ENCODE measurements at regions not wholly inside any gene's neighbourhood (a gene's known extent, or its start where the extent isn't known, plus 50 kb on each side); places are given as distances from the start of the nearest gene placed in this dataset.

DNA sequence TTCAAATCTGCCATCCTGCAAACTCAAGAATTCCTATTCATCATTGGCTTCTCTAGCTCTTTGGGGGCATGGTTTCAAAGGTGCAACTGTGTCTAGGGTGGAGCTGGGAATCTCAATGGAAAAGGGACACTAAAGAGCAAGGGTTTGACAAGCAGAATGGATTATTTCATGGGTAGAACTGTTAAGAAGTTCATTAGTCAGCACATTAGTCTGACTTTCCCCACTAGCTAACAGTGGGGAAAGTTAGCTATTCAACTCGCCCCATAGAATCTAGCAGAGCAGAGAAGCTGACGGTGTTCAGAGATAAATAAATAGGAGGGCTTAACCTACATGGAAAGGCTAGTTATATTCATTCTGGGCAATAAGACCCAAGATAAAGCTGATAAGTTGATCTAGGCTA lies 153.9 kb downstream of the EMP1 start:
- no peaks in the 10 kb centered on the region for H3K36me3 ChIP-seq (replicated peaks in 1 of 2)
- 54 to 78% (median 65%) methylated on average over 2 of the region's 2 CpGs for WGBS, 4 donors
- intact Hi-C loops (cut with DNase I) = no loop called here

DNA sequence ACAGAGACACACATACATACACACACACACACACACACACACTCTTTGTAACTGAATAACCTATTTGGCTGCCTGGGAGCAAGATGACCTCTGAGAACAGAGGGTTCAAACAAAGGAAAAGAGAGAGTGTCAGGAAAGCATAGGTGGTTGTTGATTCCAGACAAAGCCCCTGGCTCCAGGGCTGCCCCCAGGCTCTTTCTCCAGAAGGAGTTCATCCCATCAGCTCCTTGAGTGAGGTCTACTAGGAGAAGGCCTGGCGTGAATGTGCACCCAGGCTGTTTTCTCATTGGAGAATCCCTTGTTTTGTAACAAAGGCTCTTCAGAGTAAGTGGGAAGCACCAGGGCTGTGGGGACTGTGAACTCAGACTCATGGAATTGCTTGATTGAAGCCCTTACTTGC lies 151.9 kb downstream of the EMP1 start:
- no peak for TF ChIP-seq POLR2A (IDR thresholded peaks at IDR 0.05)
- TF ChIP-seq, protein P1, sequence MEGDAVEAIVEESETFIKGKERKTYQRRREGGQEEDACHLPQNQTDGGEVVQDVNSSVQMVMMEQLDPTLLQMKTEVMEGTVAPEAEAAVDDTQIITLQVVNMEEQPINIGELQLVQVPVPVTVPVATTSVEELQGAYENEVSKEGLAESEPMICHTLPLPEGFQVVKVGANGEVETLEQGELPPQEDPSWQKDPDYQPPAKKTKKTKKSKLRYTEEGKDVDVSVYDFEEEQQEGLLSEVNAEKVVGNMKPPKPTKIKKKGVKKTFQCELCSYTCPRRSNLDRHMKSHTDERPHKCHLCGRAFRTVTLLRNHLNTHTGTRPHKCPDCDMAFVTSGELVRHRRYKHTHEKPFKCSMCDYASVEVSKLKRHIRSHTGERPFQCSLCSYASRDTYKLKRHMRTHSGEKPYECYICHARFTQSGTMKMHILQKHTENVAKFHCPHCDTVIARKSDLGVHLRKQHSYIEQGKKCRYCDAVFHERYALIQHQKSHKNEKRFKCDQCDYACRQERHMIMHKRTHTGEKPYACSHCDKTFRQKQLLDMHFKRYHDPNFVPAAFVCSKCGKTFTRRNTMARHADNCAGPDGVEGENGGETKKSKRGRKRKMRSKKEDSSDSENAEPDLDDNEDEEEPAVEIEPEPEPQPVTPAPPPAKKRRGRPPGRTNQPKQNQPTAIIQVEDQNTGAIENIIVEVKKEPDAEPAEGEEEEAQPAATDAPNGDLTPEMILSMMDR (IDR thresholded peaks at IDR 0.05) = no peak
- no peak overlapping the region for H3K4me3 ChIP-seq
- DNase-seq = no peak
- no peaks in the 10 kb centered on the region for H3K27me3 ChIP-seq
- intact Hi-C loops (cut with DNase I) = no loop called here
- no peaks in the 10 kb centered on the region for H3K4me1 ChIP-seq (replicated peaks in 1 of 2)
- H3K36me3 ChIP-seq (replicated peaks in 1 of 2) = no peaks in the 10 kb centered on the region
- 56 to 94% (median 70%) methylated on average over 1 of the region's 1 CpG for WGBS, 4 donors
- H3K9me3 ChIP-seq (replicated peaks in 1 of 3) = no peaks in the 10 kb centered on the region
- no peak overlapping the region for H3K27ac ChIP-seq

More for the DNA sequence above, 153.9 kb downstream of the EMP1 start:
- no peak for TF ChIP-seq POLR2A (IDR thresholded peaks at IDR 0.05)
- TF ChIP-seq, protein P1 (IDR thresholded peaks at IDR 0.05) = no peak
- no peak for DNase-seq
- H3K9me3 ChIP-seq (replicated peaks in 1 of 3) = no peaks in the 10 kb centered on the region
- H3K4me1 ChIP-seq (replicated peaks in 1 of 2) = no peaks in the 10 kb centered on the region
- H3K27me3 ChIP-seq = no peaks in the 10 kb centered on the region
- no peak overlapping the region for H3K27ac ChIP-seq
- H3K4me3 ChIP-seq = no peak overlapping the region

DNA sequence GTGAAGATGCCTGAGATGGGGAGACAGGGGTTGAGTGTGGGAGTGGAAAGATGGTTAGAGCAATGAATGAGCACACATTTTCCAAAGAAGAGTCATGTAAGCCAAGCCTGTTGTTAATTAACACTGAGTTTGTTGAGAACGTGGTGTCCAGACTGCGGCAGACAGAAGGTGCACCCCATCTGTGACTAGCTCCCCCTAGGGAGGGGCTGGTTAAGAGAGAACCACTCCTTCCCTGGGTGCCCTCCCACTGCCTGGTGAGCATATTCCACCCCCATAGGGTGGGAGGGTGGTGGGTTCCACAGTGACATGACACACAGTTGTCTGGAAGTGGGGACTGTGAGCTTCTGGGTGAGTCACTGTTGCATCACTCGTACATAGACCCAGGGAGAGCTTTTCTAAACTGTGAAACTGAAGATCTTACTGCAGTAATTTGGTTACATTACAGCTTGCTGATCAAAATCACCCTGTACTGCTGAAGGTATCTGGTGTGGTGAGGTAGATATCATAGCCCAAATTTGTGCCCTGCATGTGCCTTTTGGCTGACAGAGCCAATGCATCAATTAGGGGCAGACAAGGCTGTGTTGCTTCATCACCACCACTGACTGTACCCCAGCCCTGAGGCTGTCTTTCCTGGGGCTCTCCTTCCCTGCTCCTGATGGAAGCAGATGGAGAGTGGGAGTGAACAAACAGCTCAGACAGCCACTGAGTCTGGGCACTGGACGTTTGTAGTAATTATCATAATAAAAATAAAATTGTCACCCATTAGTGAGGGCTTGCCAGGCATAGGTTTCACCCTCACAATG lies 150.9 kb downstream of the EMP1 start:
- H3K27me3 ChIP-seq = no peaks in the 10 kb centered on the region
- no peaks in the 10 kb centered on the region for H3K4me1 ChIP-seq (replicated peaks in 1 of 2)
- no peak overlapping the region for H3K4me3 ChIP-seq
- TF ChIP-seq, protein P1 (IDR thresholded peaks at IDR 0.05) = no peak
- no peak for DNase-seq
- intact Hi-C loops (cut with DNase I) = no loop called here
- no peaks in the 10 kb centered on the region for H3K36me3 ChIP-seq (replicated peaks in 1 of 2)
- 46 to 54% (median 52%) methylated on average over 4 of the region's 4 CpGs for WGBS, 4 donors
- no peak overlapping the region for H3K27ac ChIP-seq
- H3K9me3 ChIP-seq (replicated peaks in 1 of 3) = no peaks in the 10 kb centered on the region

DNA sequence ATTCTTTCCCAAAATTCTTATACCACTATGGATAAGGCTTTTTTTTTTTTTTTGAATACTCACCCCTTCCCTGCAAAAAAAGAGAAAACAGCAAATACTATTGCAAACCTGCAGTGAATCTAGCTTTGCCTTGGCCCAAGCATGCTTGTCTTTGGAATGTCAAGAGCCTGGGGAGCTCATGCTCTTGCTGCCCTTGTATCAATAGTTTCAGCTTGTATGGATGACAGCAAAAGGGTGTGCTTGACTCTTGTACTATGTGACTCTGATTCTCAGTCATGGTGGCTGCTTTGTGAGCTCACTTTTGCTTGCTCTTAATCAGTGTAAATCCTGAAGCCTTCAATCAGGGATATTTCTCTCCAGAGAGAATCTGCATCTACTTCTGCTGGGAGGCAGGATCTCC lies 149.2 kb downstream of the EMP1 start:
- intact Hi-C loops (cut with DNase I) = no loop called here
- Histone ChIP-seq H3K9me3 (replicated peaks in 1 of 3) (no peaks in the 10 kb centered on the region), H3K4me1 (replicated peaks in 1 of 2) (no peaks in the 10 kb centered on the region), H3K27me3 (no peaks in the 10 kb centered on the region), H3K4me3 (no peak overlapping the region), H3K27ac (no peak overlapping the region), H3K36me3 (replicated peaks in 1 of 2) (no peaks in the 10 kb centered on the region)
- no peak for TF ChIP-seq POLR2A (IDR thresholded peaks at IDR 0.05)
- TF ChIP-seq, protein P1 (IDR thresholded peaks at IDR 0.05) = no peak
- no peak for DNase-seq
